Sigmoid colon (tissue), 4 donors: ENCODE measurements at regions not wholly inside any gene's neighbourhood (a gene's known extent, or its start where the extent isn't known, plus 50 kb on each side); places are given as distances from the start of the nearest gene placed in this dataset.

Experiments
- CTCF ChIP-seq, 4 experiments: fragments of 450-650 bp in 3 of 4; fragments of 200-600 bp in 1 of 4; IDR thresholded peaks; one replicate each; pipeline ENCODE4 v1.5.1; 2016 to 2019; ENCODE audit warnings: antibody characterized with exemption in 4 of 4, mild to moderate bottlenecking in 3 of 4, moderate library complexity in 2 of 4
- EP300 ChIP-seq, 4 donors: sonication (generic); formaldehyde crosslinking; IDR thresholded peaks; one replicate each; pipeline ENCODE4 v1.6.1; 2017; ENCODE audit warnings: antibody characterized with exemption in 4 of 4

DNA sequence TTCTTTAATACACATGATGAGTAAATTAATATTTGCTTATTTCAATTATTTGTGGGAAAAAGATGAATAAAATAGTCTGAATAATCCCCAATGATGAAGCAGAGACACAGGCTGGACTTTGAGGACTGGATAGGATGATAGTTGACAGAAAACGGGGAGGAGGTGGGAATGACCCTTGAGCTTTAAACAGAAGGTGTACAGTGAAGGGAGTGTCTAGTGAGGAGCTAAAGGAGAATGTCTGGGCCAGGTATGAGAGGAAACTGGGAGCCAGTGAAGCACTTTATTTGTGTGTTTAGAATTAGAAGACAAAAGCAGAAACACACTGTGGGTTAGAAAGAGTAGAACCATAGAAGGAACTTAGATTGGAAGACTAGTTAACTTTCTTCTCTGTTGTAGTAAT lies 230.4 kb upstream of the CA10 start:
- TF ChIP-seq CTCF (IDR thresholded peaks at IDR 0.05), result no peak
- TF ChIP-seq EP300 (IDR thresholded peaks at IDR 0.05), result no peak
